NCI-H345 (cell line): ENCODE measurements at regions not wholly inside any gene's neighbourhood (a gene's known extent, or its start where the extent isn't known, plus 50 kb on each side); places are given as distances from the start of the nearest gene placed in this dataset.

Experiments used
- DNase-seq: peaks from one replicate; lab custom pipeline; 2025; lab: John Stamatoyannopoulos, UW

DNA sequence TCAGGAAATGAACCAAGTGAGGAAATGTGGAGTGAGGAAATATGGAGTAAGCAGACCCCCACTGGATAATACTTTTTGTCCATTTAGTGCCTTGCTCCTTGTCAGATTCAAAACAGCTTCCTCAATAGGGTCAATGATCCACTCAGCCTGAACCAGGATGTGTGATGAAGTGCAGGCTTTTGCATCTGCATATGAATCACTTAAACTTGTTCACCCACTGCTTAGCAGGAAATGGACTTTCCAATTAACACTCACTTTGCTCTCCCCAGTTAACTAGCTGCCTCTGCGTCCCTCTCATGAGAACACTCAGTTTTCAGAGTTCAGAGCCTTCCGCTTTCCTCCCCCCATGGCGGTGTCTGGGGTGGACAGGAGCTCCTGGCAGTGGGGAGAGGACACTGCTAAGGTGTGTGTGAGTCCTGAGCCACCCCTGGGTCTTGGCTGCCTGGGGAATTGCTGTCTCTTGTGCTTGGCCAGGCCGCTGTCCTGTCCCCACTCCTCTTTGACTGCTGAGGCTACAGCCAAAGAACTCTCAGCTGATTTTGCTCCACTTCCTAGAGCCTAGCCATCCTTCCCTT lies 621.8 kb downstream of the CDH26 start:
- no peak for DNase-seq

GRCh38 chr20:60581606-60582115 lies 623.4 kb downstream of the CDH26 start:
- DNase-seq: no peak

DNA sequence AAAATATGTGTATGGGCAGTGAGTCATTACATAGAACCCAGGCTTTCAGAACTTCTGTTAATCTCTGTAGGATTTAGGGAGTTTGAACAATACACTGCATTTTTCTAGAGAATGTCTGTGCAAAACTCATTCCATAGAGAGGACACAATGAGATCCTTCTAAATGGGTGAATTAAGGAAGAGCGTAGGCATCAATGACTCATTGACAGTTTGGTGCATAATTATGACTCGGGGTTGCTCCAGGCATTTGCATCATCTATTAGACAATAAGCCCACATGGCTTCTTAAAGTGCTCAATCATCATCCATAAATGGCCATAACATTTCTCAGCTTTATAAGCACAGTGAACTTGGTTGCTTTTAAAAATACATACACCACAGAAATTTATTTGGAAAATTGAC lies 625.5 kb downstream of the CDH26 start:
- no peak for DNase-seq

GRCh38 chr20:60584221-60584620 lies 626.0 kb downstream of the CDH26 start:
- DNase-seq: no peak

DNA sequence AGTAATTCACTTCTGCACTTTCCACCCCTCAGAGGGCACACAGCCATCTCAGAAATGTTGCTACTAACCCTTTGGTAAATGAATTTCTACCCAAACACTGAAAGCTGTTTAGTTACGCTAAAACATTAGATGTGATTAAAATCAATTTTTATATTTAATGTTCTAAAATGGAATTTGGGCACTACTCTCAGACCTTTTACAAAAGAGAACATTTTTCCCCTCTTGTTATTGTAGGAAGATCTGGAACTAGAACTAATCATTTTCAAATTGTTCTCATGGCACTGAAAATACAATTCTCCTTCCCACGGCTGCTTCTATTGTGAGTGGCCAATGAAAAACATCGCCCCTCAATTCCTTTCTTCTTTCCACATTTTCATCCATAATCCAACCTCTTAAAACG lies 627.4 kb downstream of the CDH26 start:
- DNase-seq: no peak

- DNase-seq: no peak
Observed at GRCh38 chr20:60586269-60587050, 628.2 kb downstream of the CDH26 start.

GRCh38 chr20:60587986-60588385 lies 629.8 kb downstream of the CDH26 start:
- DNase-seq: no peak

GRCh38 chr20:60589623-60590022 lies 631.4 kb downstream of the CDH26 start:
- DNase-seq: no peak

- no peak for DNase-seq
Observed at GRCh38 chr20:60591172-60591799, 633.1 kb downstream of the CDH26 start.

- no peak for DNase-seq
Observed at GRCh38 chr20:60598528-60598927, 640.3 kb downstream of the CDH26 start.

GRCh38 chr20:60599381-60599780 lies 641.2 kb downstream of the CDH26 start:
- DNase-seq: no peak

- DNase-seq: no peak
Observed at GRCh38 chr20:60600036-60600435, 641.8 kb downstream of the CDH26 start.

- DNase-seq: no peak
Observed at GRCh38 chr20:60624066-60624465, 628.0 kb upstream of the CDH4 start.

DNA sequence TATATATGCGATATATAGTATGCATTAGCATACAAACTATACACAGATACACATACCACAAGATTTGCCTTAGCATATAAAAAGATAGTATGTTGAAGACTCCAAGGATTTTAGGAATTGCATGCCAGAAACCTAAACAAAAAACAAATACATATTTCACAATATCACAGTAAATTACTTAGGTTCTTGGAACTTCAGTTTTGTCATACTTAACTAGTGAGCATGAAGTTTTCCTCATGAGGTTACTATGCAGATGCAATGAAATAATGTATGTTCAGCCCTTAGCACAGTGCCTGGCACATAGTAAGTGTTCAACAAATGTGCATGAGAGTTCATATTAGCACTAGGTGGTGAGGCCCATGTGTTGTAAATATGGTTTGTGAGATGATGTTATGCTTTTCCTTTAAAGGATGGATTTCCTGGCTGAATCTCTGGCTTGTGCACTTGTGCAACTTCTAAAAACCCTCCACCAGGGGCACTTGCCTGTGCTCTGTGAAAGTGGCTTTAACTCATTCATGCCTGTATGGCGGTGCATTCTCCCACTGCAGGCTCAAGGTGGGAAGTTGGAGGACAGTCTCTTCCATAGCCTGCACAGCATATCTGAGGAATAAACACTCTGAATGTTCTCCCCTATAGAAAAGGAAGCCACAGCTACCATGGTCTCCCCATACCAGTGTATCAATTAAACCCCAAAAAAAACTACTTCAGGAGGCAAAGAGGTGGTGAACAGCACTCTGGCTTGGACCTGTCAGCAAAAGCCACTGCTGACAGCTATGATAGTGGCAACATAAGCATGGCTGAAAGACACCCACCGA lies 624.1 kb upstream of the CDH4 start:
- no peak for DNase-seq

GRCh38 chr20:60628749-60629148 lies 623.3 kb upstream of the CDH4 start:
- no peak for DNase-seq

- no peak for DNase-seq
Observed at GRCh38 chr20:60629206-60629605, 622.9 kb upstream of the CDH4 start.

DNA sequence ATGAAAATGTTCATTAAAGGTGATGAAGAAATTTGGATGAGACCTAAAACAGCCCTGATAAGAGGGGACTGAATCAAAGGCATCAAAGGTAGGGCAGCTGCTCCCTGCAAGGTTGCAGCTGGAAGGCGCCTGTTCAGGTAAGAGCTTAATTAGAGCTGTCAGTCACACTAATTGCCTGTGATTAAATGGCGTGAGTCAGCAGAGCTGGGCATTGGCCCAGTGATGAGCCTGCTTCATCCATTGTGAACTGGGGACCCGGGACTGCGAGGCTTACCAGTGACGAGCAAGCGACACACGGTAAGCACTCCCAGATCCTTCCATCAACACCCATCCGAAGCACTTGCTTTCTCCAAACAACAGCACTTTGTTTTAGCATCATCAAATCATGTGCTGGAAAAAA lies 621.5 kb upstream of the CDH4 start:
- DNase-seq: no peak

DNA sequence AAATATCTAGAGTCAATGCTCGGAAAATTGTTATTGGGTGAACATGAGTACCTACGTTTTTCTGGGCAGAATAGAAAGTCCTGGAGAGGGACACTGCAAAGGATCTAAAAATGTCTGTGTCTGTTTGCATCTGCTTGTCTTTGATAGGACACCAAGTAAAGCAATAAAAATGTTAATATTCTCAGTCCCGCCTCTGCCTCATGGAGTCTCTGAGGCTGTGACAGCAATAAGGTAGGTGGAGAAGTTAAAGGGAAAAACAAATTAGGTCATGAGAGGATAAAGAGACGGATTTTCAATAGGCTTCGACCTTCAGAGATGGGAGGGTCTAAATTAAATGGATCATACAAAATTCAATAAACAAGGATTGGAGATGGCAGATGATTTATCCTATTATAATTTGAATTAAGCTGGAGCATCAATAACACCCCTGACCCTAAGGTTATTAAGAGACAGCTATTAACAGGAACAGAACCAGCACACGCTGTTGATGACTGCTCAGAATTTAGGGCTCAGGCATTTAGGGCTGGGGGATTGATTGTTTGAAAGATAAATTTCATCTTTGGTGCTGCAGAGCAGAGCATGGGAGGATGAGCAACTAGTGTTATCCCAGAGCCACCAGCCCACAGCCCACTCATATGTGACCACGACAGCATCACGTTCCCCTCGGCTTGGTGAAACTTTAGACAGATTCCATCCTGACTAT lies 620.3 kb upstream of the CDH4 start:
- DNase-seq: no peak

DNA sequence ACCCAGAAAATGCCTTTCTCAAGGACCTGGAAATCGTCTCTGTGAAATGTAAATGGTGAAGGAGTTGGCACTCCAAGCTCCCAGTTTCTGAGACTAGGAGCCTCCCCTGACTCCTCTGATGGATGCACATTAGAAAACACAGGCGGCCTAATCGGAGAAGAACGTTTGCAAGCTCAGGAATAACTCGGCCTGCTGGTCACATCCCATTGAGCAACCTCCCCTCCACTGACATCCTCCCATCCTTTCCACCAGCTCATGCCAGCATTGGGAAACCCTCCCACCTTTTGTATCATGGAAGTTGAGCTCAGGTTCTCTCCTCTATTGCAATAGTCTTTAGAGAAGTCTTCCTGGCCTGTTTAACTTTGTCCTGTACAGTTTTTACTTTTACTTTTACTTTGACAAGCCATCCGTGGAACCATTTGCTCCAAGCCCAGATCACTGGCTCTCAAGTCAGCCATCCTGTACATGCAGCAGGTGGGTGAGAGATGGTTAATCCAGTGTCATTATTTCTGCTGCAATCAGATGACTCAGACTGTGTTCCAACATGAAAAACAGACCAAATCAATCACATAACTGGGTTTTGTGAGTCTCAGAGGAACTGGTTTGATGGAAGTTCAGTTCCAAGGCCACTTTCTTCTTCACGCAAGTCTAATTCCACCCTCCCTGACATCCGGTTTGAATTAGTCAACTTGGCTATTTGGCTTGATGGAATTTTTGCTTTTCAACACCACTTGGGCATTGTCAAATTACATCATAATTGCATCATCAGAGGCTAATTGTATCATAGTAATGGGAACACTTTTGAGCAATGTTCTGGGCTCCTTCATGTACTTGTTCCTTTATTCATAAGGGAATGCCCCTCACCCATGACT lies 619.4 kb upstream of the CDH4 start:
- DNase-seq: no peak

- no peak for DNase-seq
Observed at GRCh38 chr20:60634491-60635172, 617.4 kb upstream of the CDH4 start.
